ENCODE measurements at regions not wholly inside any gene's neighbourhood (a gene's known extent, or its start where the extent isn't known, plus 50 kb on each side); places are given as distances from the start of the nearest gene placed in this dataset.

DNA sequence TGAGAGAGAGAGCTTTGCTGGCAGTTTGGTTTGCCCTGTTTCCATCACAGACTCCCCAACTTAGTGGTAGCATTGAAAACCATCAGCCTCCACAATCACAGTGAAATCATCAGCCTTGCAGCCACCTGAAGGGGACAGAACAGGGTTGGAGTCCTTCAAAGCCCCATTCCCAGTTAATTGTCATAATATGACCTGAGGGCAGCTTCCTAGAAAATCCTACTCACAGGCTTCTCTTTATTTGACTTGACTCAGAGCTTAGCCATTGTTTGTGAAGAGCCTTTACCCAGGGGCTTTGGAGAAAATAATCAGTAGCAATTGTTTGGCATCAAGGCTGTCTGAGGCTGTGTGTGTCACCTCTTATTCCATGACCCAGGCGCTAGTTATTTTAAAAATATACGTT lies 308.7 kb downstream of the CBLN2 start:
- H3K9me3 ChIP-seq (ENCODE audit: control extremely low read depth in 1 of 5, control insufficient read depth in 4 of 5, insufficient read depth in 2 of 5, low read depth in 1 of 5, low read length in 4 of 5): no peaks in the 10 kb centered on the region
- H3K4me3 ChIP-seq (ENCODE audit: control insufficient read depth in 1 of 7, extremely low read depth in 1 of 7, insufficient read depth in 4 of 7, low read depth in 2 of 7, low read length in 6 of 7): no peak overlapping the region
- ChIA-PET CTCF (no interaction called here), POLR2A (no interaction called here)
- no peak overlapping the region for H3K27ac ChIP-seq (ENCODE audit: insufficient read depth in 1 of 2, low read depth in 1 of 2, low read length in 2 of 2, poor library complexity in 1 of 2, severe bottlenecking in 2 of 2)
- no peak for DNase-seq
- H3K36me3 ChIP-seq (ENCODE audit: control insufficient read depth in 4 of 4, insufficient read depth in 4 of 4, low read length in 3 of 4): no peaks in the 10 kb centered on the region
- H3K4me1 ChIP-seq (ENCODE audit: control extremely low read depth in 1 of 4, control insufficient read depth in 4 of 4, insufficient read depth in 4 of 4, low read length in 3 of 4): no peaks in the 10 kb centered on the region
- H3K27me3 ChIP-seq (replicated peaks in 2 of 5; ENCODE audit: control insufficient read depth in 4 of 5, insufficient read depth in 5 of 5, low read length in 4 of 5): no peaks in the 10 kb centered on the region
- no CpG with 5 or more reads among the region's 2 CpGs for WGBS (ENCODE audit: insufficient coverage)

DNA sequence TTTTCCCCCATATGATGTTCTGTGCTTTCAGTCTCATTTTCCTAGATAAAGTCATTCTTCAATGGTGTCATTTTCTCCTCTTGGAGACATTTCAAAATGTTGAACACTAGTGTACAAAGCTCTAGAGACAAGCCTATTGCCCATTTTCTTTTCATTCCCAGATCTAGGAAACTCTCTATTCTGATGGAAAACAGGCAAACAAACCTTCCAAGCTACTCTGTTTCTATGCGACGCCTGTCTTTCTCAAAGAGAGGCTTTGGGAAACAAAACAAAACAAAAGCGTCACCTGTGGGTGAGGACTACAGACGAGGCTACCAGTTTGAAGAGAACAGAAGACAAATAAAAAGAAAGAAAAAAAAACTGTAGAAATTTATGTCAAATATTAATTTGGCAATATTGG lies 311.0 kb downstream of the CBLN2 start:
- Histone ChIP-seq H3K4me3 (ENCODE audit: control insufficient read depth in 1 of 7, extremely low read depth in 1 of 7, insufficient read depth in 4 of 7, low read depth in 2 of 7, low read length in 6 of 7) (no peak overlapping the region), H3K27me3 (replicated peaks in 2 of 5; ENCODE audit: control insufficient read depth in 4 of 5, insufficient read depth in 5 of 5, low read length in 4 of 5) (no peaks in the 10 kb centered on the region), H3K4me1 (ENCODE audit: control extremely low read depth in 1 of 4, control insufficient read depth in 4 of 4, insufficient read depth in 4 of 4, low read length in 3 of 4) (no peaks in the 10 kb centered on the region), H3K9me3 (ENCODE audit: control extremely low read depth in 1 of 5, control insufficient read depth in 4 of 5, insufficient read depth in 2 of 5, low read depth in 1 of 5, low read length in 4 of 5) (no peaks in the 10 kb centered on the region), H3K36me3 (ENCODE audit: control insufficient read depth in 4 of 4, insufficient read depth in 4 of 4, low read length in 3 of 4) (no peaks in the 10 kb centered on the region), H3K27ac (ENCODE audit: insufficient read depth in 1 of 2, low read depth in 1 of 2, low read length in 2 of 2, poor library complexity in 1 of 2, severe bottlenecking in 2 of 2) (no peak overlapping the region)
- POLR2A ChIA-PET: no interaction called here
- 80% methylated on average over 2 of the region's 4 CpGs for WGBS (ENCODE audit: insufficient coverage)
- DNase-seq: no peak
- CTCF ChIA-PET: no interaction called here

DNA sequence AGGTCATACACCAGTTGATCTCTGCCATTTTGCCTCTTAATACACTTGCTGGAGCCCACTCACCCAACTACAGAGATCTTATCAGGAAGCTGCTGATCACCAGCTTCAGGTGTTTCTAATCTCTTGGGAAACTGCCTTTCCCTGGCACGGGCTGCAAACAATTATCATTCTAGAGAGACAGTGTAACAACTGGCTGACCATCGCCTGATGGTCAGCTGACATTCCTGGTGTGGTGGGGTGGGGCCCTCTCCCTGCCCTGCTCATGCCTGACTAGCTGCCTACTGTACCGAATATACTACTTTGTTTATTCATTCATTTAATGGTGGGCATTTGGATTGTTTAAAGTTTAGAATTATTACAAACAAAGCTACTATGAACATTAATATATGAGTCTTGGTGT lies 311.5 kb downstream of the CBLN2 start:
- WGBS (ENCODE audit: insufficient coverage): 100% methylated on average over 1 of the region's 3 CpGs
- POLR2A ChIA-PET: no interaction called here
- H3K9me3 ChIP-seq (ENCODE audit: control extremely low read depth in 1 of 5, control insufficient read depth in 4 of 5, insufficient read depth in 2 of 5, low read depth in 1 of 5, low read length in 4 of 5): no peaks in the 10 kb centered on the region
- H3K27me3 ChIP-seq (replicated peaks in 2 of 5; ENCODE audit: control insufficient read depth in 4 of 5, insufficient read depth in 5 of 5, low read length in 4 of 5): no peaks in the 10 kb centered on the region
- no peak overlapping the region for H3K27ac ChIP-seq (ENCODE audit: insufficient read depth in 1 of 2, low read depth in 1 of 2, low read length in 2 of 2, poor library complexity in 1 of 2, severe bottlenecking in 2 of 2)
- H3K36me3 ChIP-seq (ENCODE audit: control insufficient read depth in 4 of 4, insufficient read depth in 4 of 4, low read length in 3 of 4): no peaks in the 10 kb centered on the region
- CTCF ChIA-PET: no interaction called here
- no peak for DNase-seq
- H3K4me1 ChIP-seq (ENCODE audit: control extremely low read depth in 1 of 4, control insufficient read depth in 4 of 4, insufficient read depth in 4 of 4, low read length in 3 of 4): no peaks in the 10 kb centered on the region
- no peak overlapping the region for H3K4me3 ChIP-seq (ENCODE audit: control insufficient read depth in 1 of 7, extremely low read depth in 1 of 7, insufficient read depth in 4 of 7, low read depth in 2 of 7, low read length in 6 of 7)

DNA sequence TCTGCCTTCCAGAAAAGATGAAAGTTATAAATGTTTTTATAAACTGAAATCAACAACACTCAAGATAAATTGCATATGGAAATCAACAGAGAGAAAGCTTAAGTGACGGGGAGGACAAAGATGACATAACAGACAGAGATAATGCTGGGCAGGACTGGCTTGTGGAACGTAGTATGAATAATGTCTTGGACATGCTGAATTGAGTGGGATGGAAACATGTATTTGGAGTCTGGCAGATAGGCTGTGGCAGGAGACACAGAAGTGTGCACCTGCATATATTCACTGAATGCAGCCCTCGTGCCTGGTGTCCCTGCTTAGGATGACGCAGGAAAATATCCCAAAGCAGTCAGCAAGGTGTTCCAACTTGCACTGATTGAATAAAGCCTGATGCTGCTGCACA lies 318.2 kb downstream of the CBLN2 start:
- POLR2A ChIA-PET: no interaction called here
- Histone ChIP-seq H3K36me3 (ENCODE audit: control insufficient read depth in 4 of 4, insufficient read depth in 4 of 4, low read length in 3 of 4) (no peaks in the 10 kb centered on the region), H3K27ac (ENCODE audit: insufficient read depth in 1 of 2, low read depth in 1 of 2, low read length in 2 of 2, poor library complexity in 1 of 2, severe bottlenecking in 2 of 2) (no peak overlapping the region), H3K27me3 (replicated peaks in 2 of 5; ENCODE audit: control insufficient read depth in 4 of 5, insufficient read depth in 5 of 5, low read length in 4 of 5) (no peaks in the 10 kb centered on the region), H3K4me3 (ENCODE audit: control insufficient read depth in 1 of 7, extremely low read depth in 1 of 7, insufficient read depth in 4 of 7, low read depth in 2 of 7, low read length in 6 of 7) (no peak overlapping the region), H3K4me1 (ENCODE audit: control extremely low read depth in 1 of 4, control insufficient read depth in 4 of 4, insufficient read depth in 4 of 4, low read length in 3 of 4) (no peaks in the 10 kb centered on the region), H3K9me3 (ENCODE audit: control extremely low read depth in 1 of 5, control insufficient read depth in 4 of 5, insufficient read depth in 2 of 5, low read depth in 1 of 5, low read length in 4 of 5) (no peaks in the 10 kb centered on the region)
- DNase-seq: no peak
- CTCF ChIA-PET: no interaction called here
- 97% methylated on average over 3 of the region's 4 CpGs for WGBS (ENCODE audit: insufficient coverage)

DNA sequence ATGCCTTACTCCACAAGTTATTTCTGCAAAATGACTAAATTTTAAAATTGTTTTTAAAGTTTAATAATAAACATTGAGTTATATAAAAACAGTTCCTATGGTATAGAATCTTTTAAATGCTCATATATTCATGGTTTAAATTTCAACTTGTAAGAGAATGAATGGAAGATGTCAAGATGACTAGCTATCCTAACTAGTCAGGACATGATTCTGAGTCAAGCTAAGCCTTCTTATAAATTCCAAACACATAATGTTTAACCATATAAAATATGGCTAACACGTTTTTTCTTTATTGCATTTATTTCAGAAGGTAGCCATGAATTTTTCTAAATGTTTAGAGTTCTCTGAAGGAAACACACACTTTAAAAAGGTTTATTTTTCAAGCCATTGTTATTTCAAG lies 320.4 kb downstream of the CBLN2 start:
- DNase-seq: no peak
- Histone ChIP-seq H3K9me3 (ENCODE audit: control extremely low read depth in 1 of 5, control insufficient read depth in 4 of 5, insufficient read depth in 2 of 5, low read depth in 1 of 5, low read length in 4 of 5) (no peaks in the 10 kb centered on the region), H3K36me3 (ENCODE audit: control insufficient read depth in 4 of 4, insufficient read depth in 4 of 4, low read length in 3 of 4) (no peaks in the 10 kb centered on the region), H3K4me3 (ENCODE audit: control insufficient read depth in 1 of 7, extremely low read depth in 1 of 7, insufficient read depth in 4 of 7, low read depth in 2 of 7, low read length in 6 of 7) (no peak overlapping the region), H3K27me3 (replicated peaks in 2 of 5; ENCODE audit: control insufficient read depth in 4 of 5, insufficient read depth in 5 of 5, low read length in 4 of 5) (no peaks in the 10 kb centered on the region), H3K4me1 (ENCODE audit: control extremely low read depth in 1 of 4, control insufficient read depth in 4 of 4, insufficient read depth in 4 of 4, low read length in 3 of 4) (no peaks in the 10 kb centered on the region), H3K27ac (ENCODE audit: insufficient read depth in 1 of 2, low read depth in 1 of 2, low read length in 2 of 2, poor library complexity in 1 of 2, severe bottlenecking in 2 of 2) (no peak overlapping the region)
- ChIA-PET CTCF (no interaction called here), POLR2A (no interaction called here)
- WGBS (ENCODE audit: insufficient coverage): no CpG with 5 or more reads among the region's 1 CpG

DNA sequence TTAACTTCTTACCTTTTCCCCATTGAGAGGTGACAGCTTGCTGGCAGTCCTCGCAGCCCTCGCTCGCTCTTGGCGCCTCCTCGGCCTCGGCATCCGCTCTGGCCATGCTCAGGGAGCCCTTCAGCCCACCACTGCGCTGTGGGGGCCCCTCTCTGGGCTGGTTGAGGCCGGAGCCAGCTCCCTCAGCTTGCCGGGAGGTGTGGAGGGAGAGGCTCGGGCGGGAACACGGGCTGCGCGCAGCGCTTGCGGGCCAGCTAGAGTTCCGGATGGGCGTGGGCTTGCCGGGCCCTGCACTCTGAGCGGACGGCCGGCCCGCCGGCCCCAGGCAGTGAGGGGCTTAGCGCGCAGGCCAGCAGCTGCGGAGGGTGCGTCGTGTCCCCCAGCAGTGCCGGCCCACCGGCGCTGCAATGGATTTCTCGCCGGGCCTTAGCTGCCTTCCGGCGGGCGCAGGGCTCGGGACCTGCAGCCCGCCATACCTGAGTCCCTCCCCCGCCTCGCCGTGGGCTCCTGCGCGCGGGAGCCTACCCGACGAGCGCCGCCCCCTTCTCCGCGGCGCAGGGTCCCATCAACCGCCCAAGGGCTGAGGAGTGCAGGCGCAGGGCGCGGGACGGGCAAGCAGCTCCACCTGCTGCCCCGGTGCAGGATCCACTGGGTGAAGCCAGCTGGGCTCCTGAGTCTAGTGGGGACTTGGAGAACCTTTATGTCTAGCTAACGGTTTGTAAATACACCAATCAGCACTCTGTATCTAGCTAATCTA lies 335.0 kb downstream of the CBLN2 start:
- Histone ChIP-seq H3K36me3 (ENCODE audit: control insufficient read depth in 4 of 4, insufficient read depth in 4 of 4, low read length in 3 of 4) (no peaks in the 10 kb centered on the region), H3K4me1 (ENCODE audit: control extremely low read depth in 1 of 4, control insufficient read depth in 4 of 4, insufficient read depth in 4 of 4, low read length in 3 of 4) (no peaks in the 10 kb centered on the region), H3K27me3 (replicated peaks in 2 of 5; ENCODE audit: control insufficient read depth in 4 of 5, insufficient read depth in 5 of 5, low read length in 4 of 5) (no peaks in the 10 kb centered on the region), H3K4me3 (ENCODE audit: control insufficient read depth in 1 of 7, extremely low read depth in 1 of 7, insufficient read depth in 4 of 7, low read depth in 2 of 7, low read length in 6 of 7) (no peak overlapping the region), H3K27ac (ENCODE audit: insufficient read depth in 1 of 2, low read depth in 1 of 2, low read length in 2 of 2, poor library complexity in 1 of 2, severe bottlenecking in 2 of 2) (no peak overlapping the region), H3K9me3 (ENCODE audit: control extremely low read depth in 1 of 5, control insufficient read depth in 4 of 5, insufficient read depth in 2 of 5, low read depth in 1 of 5, low read length in 4 of 5) (no peaks in the 10 kb centered on the region)
- CTCF ChIA-PET: interaction anchor here (0.9 kb wide), 1 partner anchor 34 kb away, joined by 3 read pairs; no protein-coding TSS in a partner anchor
- POLR2A ChIA-PET: no interaction called here
- WGBS (ENCODE audit: insufficient coverage): 93% methylated on average over 47 of the region's 60 CpGs
- no peak for DNase-seq

DNA sequence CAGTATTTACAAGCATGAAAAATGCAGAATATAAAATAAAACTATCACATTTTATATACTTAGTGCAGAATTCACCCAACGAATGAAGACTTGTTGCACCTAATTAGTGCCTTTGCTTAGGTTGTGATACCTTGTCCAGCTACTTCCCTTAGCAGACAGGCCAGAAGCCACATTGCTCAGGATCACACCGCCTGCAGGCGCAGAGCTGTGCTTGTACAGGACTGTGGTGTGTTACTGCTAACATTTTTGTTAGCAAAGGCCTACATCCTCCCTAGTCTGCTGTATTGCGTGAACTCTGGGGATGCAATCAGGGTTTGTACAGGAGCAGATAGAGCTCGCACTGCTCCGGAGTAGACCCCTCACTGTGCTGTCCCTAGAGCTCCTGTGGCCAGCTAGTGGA lies 336.9 kb downstream of the CBLN2 start:
- Histone ChIP-seq H3K27ac (ENCODE audit: insufficient read depth in 1 of 2, low read depth in 1 of 2, low read length in 2 of 2, poor library complexity in 1 of 2, severe bottlenecking in 2 of 2) (no peak overlapping the region), H3K4me1 (ENCODE audit: control extremely low read depth in 1 of 4, control insufficient read depth in 4 of 4, insufficient read depth in 4 of 4, low read length in 3 of 4) (no peaks in the 10 kb centered on the region), H3K4me3 (ENCODE audit: control insufficient read depth in 1 of 7, extremely low read depth in 1 of 7, insufficient read depth in 4 of 7, low read depth in 2 of 7, low read length in 6 of 7) (no peak overlapping the region), H3K36me3 (ENCODE audit: control insufficient read depth in 4 of 4, insufficient read depth in 4 of 4, low read length in 3 of 4) (no peaks in the 10 kb centered on the region), H3K27me3 (replicated peaks in 2 of 5; ENCODE audit: control insufficient read depth in 4 of 5, insufficient read depth in 5 of 5, low read length in 4 of 5) (no peaks in the 10 kb centered on the region), H3K9me3 (ENCODE audit: control extremely low read depth in 1 of 5, control insufficient read depth in 4 of 5, insufficient read depth in 2 of 5, low read depth in 1 of 5, low read length in 4 of 5) (no peaks in the 10 kb centered on the region)
- POLR2A ChIA-PET: no interaction called here
- CTCF ChIA-PET: no interaction called here
- 100% methylated on average over 3 of the region's 6 CpGs for WGBS (ENCODE audit: insufficient coverage)
- no peak for DNase-seq
